Liver (tissue), 2 donors: ENCODE measurements at regions not wholly inside any gene's neighbourhood (a gene's known extent, or its start where the extent isn't known, plus 50 kb on each side); places are given as distances from the start of the nearest gene placed in this dataset.

ENCODE experiments used
- TF ChIP-seq, protein P1 (sequence below): fragments of 150-350 bp; IDR thresholded peaks from 2 replicates; pipeline ENCODE4 v1.5.1; 2017; ENCODE audit warnings: improper control_type of control experiment, low read depth, low read length; ENCODE audit not compliant: missing input control
- TF ChIP-seq, protein P2 (sequence below): IDR thresholded peaks from 2 replicates; pipeline ENCODE4 v1.6.1; 2016; ENCODE audit warnings: antibody characterized with exemption
- donor health status: healthy.

DNA sequence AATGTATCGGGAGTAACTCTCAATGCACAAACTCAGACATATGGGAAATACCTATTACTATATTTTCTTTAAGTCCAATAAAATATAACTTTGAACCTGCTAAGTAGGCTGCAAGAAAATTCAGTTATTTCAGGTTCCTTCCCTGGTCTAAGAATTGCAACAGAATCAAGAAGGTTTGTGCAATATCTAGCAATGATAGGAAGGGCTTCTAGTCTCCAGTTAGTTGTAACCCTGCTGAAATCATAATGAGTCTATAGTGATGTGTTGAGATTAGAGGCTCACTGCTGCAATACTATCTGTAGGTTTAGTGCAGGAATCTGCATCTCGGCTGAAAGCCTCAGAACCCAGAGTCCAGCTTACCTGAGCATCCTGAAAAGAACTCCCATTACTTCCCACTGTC is 110.5 kb downstream of the PMP22 start:
- TF ChIP-seq, protein P1, sequence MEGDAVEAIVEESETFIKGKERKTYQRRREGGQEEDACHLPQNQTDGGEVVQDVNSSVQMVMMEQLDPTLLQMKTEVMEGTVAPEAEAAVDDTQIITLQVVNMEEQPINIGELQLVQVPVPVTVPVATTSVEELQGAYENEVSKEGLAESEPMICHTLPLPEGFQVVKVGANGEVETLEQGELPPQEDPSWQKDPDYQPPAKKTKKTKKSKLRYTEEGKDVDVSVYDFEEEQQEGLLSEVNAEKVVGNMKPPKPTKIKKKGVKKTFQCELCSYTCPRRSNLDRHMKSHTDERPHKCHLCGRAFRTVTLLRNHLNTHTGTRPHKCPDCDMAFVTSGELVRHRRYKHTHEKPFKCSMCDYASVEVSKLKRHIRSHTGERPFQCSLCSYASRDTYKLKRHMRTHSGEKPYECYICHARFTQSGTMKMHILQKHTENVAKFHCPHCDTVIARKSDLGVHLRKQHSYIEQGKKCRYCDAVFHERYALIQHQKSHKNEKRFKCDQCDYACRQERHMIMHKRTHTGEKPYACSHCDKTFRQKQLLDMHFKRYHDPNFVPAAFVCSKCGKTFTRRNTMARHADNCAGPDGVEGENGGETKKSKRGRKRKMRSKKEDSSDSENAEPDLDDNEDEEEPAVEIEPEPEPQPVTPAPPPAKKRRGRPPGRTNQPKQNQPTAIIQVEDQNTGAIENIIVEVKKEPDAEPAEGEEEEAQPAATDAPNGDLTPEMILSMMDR: no peak
- TF ChIP-seq, protein P2, sequence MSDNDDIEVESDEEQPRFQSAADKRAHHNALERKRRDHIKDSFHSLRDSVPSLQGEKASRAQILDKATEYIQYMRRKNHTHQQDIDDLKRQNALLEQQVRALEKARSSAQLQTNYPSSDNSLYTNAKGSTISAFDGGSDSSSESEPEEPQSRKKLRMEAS: no peak
